HG03521 (cell line): ENCODE measurements at regions not wholly inside any gene's neighbourhood (a gene's known extent, or its start where the extent isn't known, plus 50 kb on each side); places are given as distances from the start of the nearest gene placed in this dataset.
"Not testable (repeated sequence)": the region's sequence is repeated elsewhere in the genome, so short reads cannot be mapped to it uniquely, and the experiment has no call there.

Experiments
- ATAC-seq: cut with Tn5 transposase; IDR thresholded peaks from one replicate; pipeline ENCODE4 v1.9.1; 2021; ENCODE audit warnings: mild to moderate bottlenecking, moderate library complexity; ENCODE audit not compliant: unreplicated experiment

DNA sequence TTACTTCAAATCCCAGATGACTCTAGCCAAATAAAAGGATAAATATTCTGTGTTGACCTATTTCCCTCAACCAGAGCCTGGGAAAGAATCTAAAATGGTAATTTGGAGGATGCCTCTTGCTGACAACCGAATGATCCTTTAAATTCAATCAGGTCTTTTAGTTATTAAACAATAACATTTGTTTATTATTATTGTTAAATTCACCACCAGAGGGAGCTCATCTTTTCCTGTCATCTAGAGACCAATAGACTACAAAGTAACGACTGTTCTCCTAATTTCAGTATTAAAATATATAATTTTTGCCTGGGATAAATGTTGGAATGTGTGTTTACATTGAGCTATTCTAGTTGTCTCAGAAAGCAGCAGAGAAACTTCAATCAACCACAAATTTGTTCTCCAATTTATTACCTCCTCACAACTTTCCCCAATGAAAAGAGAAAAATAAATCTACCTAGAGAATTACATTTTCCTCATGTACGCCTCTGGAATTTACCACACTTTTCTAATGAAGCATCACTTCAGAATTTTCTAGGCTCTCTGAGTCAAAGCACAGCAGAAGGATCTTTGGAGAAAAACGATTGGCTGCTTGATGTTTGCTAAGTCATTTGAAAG is 142.7 kb downstream of the SCG2 start:
- no peak for ATAC-seq

DNA sequence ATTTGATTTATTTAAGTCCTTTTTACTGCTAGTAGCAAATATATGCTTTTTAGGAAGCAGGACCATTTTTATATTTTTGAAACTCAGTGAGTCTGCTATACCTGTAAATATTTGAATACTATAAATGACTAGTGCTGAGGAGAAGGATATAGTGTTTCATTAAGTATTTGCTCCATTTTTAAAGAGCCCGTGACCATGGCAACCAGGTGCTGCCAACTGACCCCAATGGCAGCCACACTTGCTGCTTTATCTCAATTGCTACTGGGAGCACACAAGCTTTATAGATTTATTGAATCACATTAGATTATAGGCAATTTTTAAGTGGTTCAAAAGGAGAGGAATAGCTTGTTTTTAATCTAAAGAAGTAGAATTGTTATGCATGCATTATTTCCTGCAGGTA is 142.0 kb downstream of the SCG2 start:
- no peak for ATAC-seq

GRCh38 chr2:223460774-223461211 is 141.4 kb downstream of the SCG2 start:
- no peak for ATAC-seq

DNA sequence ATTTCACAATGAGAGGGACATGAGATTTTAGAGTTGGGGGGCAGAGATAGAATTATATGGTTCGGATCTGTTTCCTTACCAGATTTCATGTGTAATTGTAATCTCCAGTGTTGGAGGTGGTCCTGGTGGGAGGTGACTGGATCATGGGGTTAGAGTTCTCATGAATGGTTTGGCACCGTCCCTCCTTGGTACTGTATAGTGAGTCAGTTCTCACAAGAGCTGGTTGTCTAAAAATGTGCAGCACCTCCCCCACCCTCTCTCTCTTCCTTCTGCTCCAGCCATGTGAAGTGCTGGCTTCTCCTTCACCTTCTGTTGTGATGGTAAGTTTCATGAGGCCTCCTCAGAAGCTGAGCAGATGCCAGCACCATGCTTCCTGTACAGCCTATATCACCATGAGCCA is 138.1 kb downstream of the SCG2 start:
- ATAC-seq = no peak

DNA sequence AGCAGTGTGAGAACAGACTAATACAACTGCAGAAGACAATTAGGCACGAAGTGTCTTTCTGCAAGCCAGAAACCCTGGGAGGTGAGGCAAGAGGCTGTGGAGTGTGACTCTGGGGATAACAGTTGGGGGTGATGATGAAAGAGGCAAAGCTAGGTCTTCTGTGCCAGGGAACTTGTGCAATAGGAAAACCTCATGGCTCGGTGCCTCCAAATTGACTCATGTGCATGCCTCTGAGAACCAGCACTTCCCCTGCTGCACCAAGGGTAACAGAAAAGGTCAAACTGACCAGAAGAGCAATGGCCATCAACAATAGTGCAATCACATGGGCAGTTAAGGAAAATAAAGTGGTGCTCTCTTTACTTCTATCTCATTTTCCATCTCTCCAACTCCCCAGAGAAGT is 136.4 kb downstream of the SCG2 start:
- no peak for ATAC-seq

GRCh38 chr2:223467196-223467595 is 135.0 kb downstream of the SCG2 start:
- no peak for ATAC-seq

DNA sequence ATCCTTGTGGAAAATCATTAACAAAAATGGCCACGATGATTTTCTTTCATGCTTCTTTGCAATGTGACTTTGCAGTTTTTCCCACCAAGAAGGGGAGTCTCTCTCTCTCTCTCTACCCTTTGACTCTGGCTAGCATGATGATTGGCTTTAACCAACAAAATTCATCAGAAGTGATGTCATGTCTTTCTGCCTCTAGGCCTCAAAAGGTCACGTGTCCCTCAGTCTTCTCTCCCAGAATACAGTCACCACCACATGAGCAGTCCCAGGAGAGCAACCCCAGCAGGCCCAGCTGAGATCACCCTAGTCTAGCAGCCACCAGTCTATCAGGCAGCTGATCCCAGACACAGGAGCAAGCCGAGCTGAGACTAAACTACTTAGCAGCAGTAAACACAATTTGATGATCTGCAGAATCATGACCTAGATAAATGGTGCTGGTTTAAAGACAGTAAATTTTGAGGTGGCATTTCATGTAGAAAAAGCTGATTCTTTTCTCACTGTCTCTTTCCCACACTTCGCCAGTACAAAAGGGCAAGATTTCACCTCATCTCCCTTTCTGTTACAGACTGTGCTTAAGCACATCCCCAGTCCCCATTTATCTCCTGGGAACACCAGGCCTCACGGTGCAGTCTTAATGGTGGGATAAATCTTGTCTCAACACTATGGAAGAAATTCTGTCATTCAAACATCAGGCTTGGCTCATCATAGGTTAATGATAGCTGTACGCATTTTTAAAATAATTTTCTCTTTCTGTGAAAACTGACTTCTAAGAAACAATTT is 132.7 kb downstream of the SCG2 start:
- ATAC-seq = no peak

- ATAC-seq = no peak
Measured at GRCh38 chr2:223470602-223471001, 131.6 kb downstream of the SCG2 start.

DNA sequence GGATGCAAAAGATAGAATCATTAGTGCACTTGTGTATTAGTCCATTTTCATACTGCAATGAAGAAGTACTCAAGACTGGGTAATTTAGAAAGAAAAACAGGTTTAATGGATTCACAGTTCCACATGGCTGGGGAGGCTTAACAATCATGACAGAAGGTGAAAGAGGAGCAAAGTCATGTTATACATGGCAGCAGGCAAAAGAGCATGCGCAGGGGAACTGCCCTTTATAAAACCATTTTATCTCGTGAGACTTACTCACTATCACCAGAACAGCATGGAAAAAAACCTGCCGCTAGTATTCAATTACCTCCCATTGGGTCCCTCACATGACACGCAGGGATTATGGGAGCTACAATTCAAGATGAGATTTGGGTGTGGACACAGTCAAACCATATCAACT is 129.4 kb downstream of the SCG2 start:
- ATAC-seq = no peak

GRCh38 chr2:223474893-223475292 is 127.3 kb downstream of the SCG2 start:
- no peak for ATAC-seq

- ATAC-seq = no peak
Measured at GRCh38 chr2:223475901-223476300, 126.3 kb downstream of the SCG2 start.

DNA sequence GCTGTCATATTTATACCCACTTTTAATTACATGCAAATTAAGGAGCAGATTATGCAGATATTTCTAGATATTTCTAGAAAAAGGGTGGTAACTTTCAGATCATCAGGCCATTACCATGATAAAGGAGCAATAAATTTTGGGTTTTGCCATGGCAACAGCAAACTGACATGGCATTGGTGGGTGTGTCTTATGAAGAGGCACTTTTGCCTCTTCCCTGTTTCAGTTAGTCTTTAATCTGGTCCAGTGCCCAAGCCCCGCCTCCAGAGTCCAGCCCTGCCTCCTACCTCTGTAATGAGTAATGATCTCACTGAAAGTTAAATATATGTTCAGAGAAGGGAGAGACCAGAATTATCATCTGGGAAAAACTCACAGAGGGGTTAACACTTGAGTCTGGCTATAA is 124.8 kb downstream of the SCG2 start:
- no peak for ATAC-seq

GRCh38 chr2:223481486-223481885 is 120.7 kb downstream of the SCG2 start:
- ATAC-seq = no peak

DNA sequence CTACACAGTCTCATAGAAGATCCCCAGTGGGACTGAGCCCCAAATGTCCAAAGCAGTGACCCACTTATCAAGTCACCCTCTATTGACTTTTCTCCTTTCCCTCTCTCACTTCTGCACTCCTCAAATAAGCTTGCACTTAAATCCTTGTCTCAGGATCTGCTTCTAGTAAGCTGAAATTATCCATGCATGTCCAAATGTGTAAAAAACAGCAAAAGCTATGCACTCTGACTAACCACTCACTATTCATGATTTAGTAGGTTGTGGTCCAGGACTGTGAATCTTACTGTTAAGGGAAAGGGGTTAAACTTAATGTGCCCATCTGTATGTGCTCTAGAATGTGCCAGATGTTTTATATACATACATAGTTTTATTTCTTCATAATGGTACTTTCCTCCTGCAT is 115.4 kb downstream of the SCG2 start:
- ATAC-seq = no peak

GRCh38 chr2:223487214-223487846 is 114.8 kb downstream of the SCG2 start:
- ATAC-seq = no peak

DNA sequence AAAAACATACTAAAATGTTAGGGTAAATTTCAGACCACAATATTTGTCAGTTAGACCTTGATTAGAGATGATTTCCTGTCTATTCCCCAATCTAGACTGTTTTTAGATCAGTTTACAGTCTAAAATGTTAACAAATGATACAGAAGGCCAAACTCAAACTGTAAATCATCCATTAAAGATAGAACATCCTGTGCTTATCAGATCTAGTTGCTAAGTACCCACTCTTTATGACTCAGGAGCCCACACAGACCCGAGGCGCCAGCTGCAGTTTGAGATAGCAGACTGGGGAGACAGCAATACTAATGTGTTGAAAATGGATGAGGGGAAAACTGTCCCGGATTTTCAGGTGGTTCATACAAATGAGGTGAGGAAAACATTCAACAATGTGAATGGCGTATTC is 113.3 kb downstream of the SCG2 start:
- no peak for ATAC-seq

GRCh38 chr2:223494496-223494895 is 107.7 kb downstream of the SCG2 start:
- no peak for ATAC-seq

DNA sequence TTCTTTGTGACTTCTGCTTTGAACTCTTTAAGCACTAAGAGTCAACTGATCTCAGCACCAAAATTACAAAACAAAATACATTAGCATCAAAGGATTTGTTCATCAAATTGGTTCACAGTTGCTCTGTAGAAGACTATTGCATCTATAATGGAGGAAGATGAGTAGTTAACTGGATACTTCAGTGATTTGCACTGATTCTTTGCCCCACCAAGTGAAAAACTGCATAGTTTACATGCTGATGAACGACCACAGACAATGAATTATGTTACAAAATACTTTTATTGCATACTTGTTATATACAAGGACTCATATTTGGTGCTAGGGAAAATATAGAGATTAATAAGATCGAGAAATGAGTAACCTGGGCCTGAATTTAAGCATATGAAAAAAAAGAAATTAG is 107.2 kb downstream of the SCG2 start:
- ATAC-seq = no peak

DNA sequence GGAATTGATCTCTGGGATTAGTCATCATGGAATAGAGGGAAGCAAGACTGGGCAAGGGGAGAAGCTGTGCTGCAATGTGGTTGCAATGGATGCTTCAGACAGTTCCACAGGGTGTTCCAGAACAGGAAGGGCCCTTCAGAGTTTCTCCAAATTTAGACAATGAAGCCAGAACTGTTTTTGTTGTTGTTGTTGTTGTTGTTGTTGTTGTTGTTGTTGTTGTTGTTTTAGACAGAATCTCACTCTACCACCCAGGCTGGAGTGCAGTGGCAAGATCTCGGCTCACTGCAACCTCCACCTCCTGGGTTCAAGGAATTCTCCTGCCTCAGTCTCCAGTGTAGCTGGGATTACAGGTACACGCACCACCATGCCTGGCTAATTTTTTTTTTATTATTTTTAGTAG is 105.3 kb downstream of the SCG2 start:
- ATAC-seq = not testable (repeated sequence)

GRCh38 chr2:223500709-223501108 is 101.5 kb downstream of the SCG2 start:
- ATAC-seq = no peak

DNA sequence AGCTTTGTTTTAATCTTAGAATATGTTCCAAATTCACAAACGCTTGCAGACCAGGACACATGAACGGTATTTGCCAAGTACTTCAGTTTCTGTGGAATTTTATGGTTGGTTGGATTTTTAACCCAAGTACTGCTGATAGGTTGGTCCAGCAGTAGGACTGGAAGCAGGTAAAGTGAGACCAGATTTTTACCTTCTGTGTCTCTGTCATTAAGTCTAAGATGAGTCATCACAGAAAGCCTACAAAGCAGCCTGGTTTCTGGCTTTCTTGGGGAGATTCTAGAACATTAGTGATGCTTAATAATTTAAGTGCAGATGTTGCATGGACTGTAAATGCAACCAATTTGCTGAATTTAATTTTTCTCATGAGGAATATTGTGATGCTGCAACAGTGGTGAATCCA is 100.5 kb downstream of the SCG2 start:
- no peak for ATAC-seq

DNA sequence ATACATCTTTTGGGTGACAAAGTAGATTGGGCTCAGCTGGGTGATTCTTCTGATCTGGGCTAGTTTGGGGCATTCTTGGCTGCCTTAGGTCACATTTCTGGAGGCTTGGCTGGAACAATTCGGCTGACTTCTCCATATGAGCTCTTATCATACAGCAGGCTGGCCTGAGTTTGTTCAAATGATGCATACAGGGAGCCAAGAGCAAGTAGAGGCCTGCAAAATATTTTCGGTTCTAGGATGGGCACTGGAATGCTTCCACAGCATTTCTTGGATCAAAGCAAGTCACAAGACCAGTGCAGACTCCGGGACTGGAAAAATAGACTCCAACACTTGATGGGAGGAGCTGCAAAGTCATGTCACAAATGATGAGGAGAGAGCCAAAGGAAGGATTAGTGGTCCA is 98.4 kb downstream of the SCG2 start:
- no peak for ATAC-seq
